ENCODE measurements at regions not wholly inside any gene's neighbourhood (a gene's known extent, or its start where the extent isn't known, plus 50 kb on each side); places are given as distances from the start of the nearest gene placed in this dataset.
A peak's percentile ranks its signal among the peaks of the same experiment; 100 is the strongest.

- Histone ChIP-seq H3K27me3 (no peaks in the 10 kb centered on the region), H3K27ac (no peak overlapping the region), H3K4me1 (peaks cover 0 to 12% (median 6%) of the 10 kb centered on the region in 10 experiments; a peak in 7 of 20 replicates), H3K36me3 (no peaks in the 10 kb centered on the region), H4K20me1 (no peaks in the 10 kb centered on the region), H3K4me3 (no peak overlapping the region), H3K9me3 (replicated peaks in 1 of 11) (no peaks in the 10 kb centered on the region), H3K4me2 (no peak overlapping the region), H3K9ac (no peak overlapping the region)
- no peak for TF ChIP-seq Cebpa-rat (IDR thresholded peaks at IDR 0.05)
These were observed 395.7 kb upstream of the ST6GAL2 start for GRCh38 chr2:107281637-107282036.

GRCh38 chr2:107282135-107282534 is 396.2 kb upstream of the ST6GAL2 start:
- Histone ChIP-seq H3K4me3 (no peak overlapping the region), H3K27me3 (no peaks in the 10 kb centered on the region), H3K9me3 (replicated peaks in 1 of 11) (no peaks in the 10 kb centered on the region), H4K20me1 (no peaks in the 10 kb centered on the region), H3K9ac (no peak overlapping the region), H3K36me3 (no peaks in the 10 kb centered on the region), H3K27ac (no peak overlapping the region), H3K4me2 (no peak overlapping the region), H3K4me1 (peaks cover 0 to 12% (median 6%) of the 10 kb centered on the region in 10 experiments; a peak in 7 of 20 replicates)
- no peak for TF ChIP-seq Cebpa-rat (IDR thresholded peaks at IDR 0.05)

GRCh38 chr2:107285621-107286299 is 399.8 kb upstream of the ST6GAL2 start:
- H4K20me1 ChIP-seq, result no peaks in the 10 kb centered on the region
- H3K9me3 ChIP-seq (replicated peaks in 1 of 11), result no peaks in the 10 kb centered on the region
- TF ChIP-seq Cebpa-rat (IDR thresholded peaks at IDR 0.05), result no peak
- no peaks in the 10 kb centered on the region for H3K27me3 ChIP-seq
- no peak overlapping the region for H3K9ac ChIP-seq
- no peak overlapping the region for H3K4me3 ChIP-seq
- H3K4me1 ChIP-seq, result no peaks in the 10 kb centered on the region
- H3K36me3 ChIP-seq, result no peaks in the 10 kb centered on the region
- no peak overlapping the region for H3K27ac ChIP-seq
- no peak overlapping the region for H3K4me2 ChIP-seq

GRCh38 chr2:107290041-107290440 is 404.1 kb upstream of the ST6GAL2 start:
- H3K27me3 ChIP-seq, result no peaks in the 10 kb centered on the region
- TF ChIP-seq Cebpa-rat (IDR thresholded peaks at IDR 0.05), result no peak
- no peak overlapping the region for H3K27ac ChIP-seq
- no peak overlapping the region for H3K9ac ChIP-seq
- H4K20me1 ChIP-seq, result no peaks in the 10 kb centered on the region
- no peaks in the 10 kb centered on the region for H3K36me3 ChIP-seq
- H3K9me3 ChIP-seq (replicated peaks in 1 of 11), result no peaks in the 10 kb centered on the region
- no peak overlapping the region for H3K4me3 ChIP-seq
- H3K4me2 ChIP-seq, result no peak overlapping the region
- peaks cover 0 to 6% (median 2%) of the 10 kb centered on the region in 10 experiments; a peak in 8 of 20 replicates for H3K4me1 ChIP-seq

- Histone ChIP-seq H4K20me1 (no peaks in the 10 kb centered on the region), H3K4me2 (peak overlapping the region; percentile 8 to 63 (median 29); a peak in 14 of 22 replicates), H3K4me3 (no peak overlapping the region), H3K4me1 (peaks cover 4 to 14% (median 11%) of the 10 kb centered on the region in 10 experiments; a peak in 19 of 20 replicates), H3K27ac (no peak overlapping the region), H3K27me3 (no peaks in the 10 kb centered on the region), H3K9me3 (replicated peaks in 1 of 11) (no peaks in the 10 kb centered on the region), H3K9ac (no peak overlapping the region), H3K36me3 (no peaks in the 10 kb centered on the region)
- TF ChIP-seq Cebpa-rat (IDR thresholded peaks at IDR 0.05), result no peak
These were observed 418.0 kb upstream of the ST6GAL2 start for GRCh38 chr2:107303964-107304363.

- H3K9me3 ChIP-seq (replicated peaks in 1 of 11), result no peaks in the 10 kb centered on the region
- TF ChIP-seq Cebpa-rat (IDR thresholded peaks at IDR 0.05), result no peak
- no peaks in the 10 kb centered on the region for H3K36me3 ChIP-seq
- H3K27ac ChIP-seq, result no peak overlapping the region
- no peak overlapping the region for H3K4me2 ChIP-seq
- peaks cover 4 to 14% (median 11%) of the 10 kb centered on the region in 10 experiments; a peak in 19 of 20 replicates for H3K4me1 ChIP-seq
- no peaks in the 10 kb centered on the region for H4K20me1 ChIP-seq
- H3K27me3 ChIP-seq, result no peaks in the 10 kb centered on the region
- H3K4me3 ChIP-seq, result no peak overlapping the region
- H3K9ac ChIP-seq, result no peak overlapping the region
These were observed 420.0 kb upstream of the ST6GAL2 start for GRCh38 chr2:107305966-107306365.

GRCh38 chr2:107306881-107307280 is 420.9 kb upstream of the ST6GAL2 start:
- no peak overlapping the region for H3K4me3 ChIP-seq
- H3K27ac ChIP-seq, result no peak overlapping the region

GRCh38 chr2:107308835-107309234 is 422.9 kb upstream of the ST6GAL2 start:
- H3K4me2 ChIP-seq, result no peak overlapping the region
- no peaks in the 10 kb centered on the region for H4K20me1 ChIP-seq
- peaks cover 4 to 13% (median 10%) of the 10 kb centered on the region in 10 experiments; a peak in 19 of 20 replicates for H3K4me1 ChIP-seq

More at GRCh38 chr2:107306881-107307280, 420.9 kb upstream of the ST6GAL2 start:
- TF ChIP-seq Cebpa-rat (IDR thresholded peaks at IDR 0.05), result no peak
- no peak overlapping the region for H3K4me2 ChIP-seq
- H3K9me3 ChIP-seq (replicated peaks in 1 of 11), result no peaks in the 10 kb centered on the region
- H3K27me3 ChIP-seq, result no peaks in the 10 kb centered on the region
- H3K9ac ChIP-seq, result no peak overlapping the region
- no peaks in the 10 kb centered on the region for H3K36me3 ChIP-seq
- peaks cover 4 to 14% (median 11%) of the 10 kb centered on the region in 10 experiments; a peak in 19 of 20 replicates for H3K4me1 ChIP-seq
- H4K20me1 ChIP-seq, result no peaks in the 10 kb centered on the region

GRCh38 chr2:107312240-107312639 is 426.3 kb upstream of the ST6GAL2 start:
- Histone ChIP-seq H3K4me1 (no peaks in the 10 kb centered on the region), H3K9ac (no peak overlapping the region), H3K4me2 (no peak overlapping the region), H3K27me3 (no peaks in the 10 kb centered on the region), H4K20me1 (no peaks in the 10 kb centered on the region), H3K4me3 (no peak overlapping the region), H3K36me3 (no peaks in the 10 kb centered on the region), H3K9me3 (replicated peaks in 1 of 11) (no peaks in the 10 kb centered on the region), H3K27ac (no peak overlapping the region)
- no peak for TF ChIP-seq Cebpa-rat (IDR thresholded peaks at IDR 0.05)

More at GRCh38 chr2:107308835-107309234, 422.9 kb upstream of the ST6GAL2 start:
- Histone ChIP-seq H3K27ac (no peak overlapping the region), H3K9ac (no peak overlapping the region), H3K4me3 (no peak overlapping the region), H3K36me3 (no peaks in the 10 kb centered on the region), H3K27me3 (no peaks in the 10 kb centered on the region), H3K9me3 (replicated peaks in 1 of 11) (no peaks in the 10 kb centered on the region)
- no peak for TF ChIP-seq Cebpa-rat (IDR thresholded peaks at IDR 0.05)

- H3K4me1 ChIP-seq, result no peaks in the 10 kb centered on the region
- H4K20me1 ChIP-seq, result no peaks in the 10 kb centered on the region
- H3K36me3 ChIP-seq, result no peaks in the 10 kb centered on the region
- TF ChIP-seq Cebpa-rat (IDR thresholded peaks at IDR 0.05), result no peak
- no peaks in the 10 kb centered on the region for H3K27me3 ChIP-seq
- no peak overlapping the region for H3K9ac ChIP-seq
- no peaks in the 10 kb centered on the region for H3K9me3 ChIP-seq (replicated peaks in 1 of 11)
- H3K27ac ChIP-seq, result no peak overlapping the region
- no peak overlapping the region for H3K4me2 ChIP-seq
- no peak overlapping the region for H3K4me3 ChIP-seq
These were observed 427.3 kb upstream of the ST6GAL2 start for GRCh38 chr2:107313316-107313715.

All from BLaER1 treated with 17β-estradiol and CSF1 and Interleukin-3, amounts not matched to agents 10 nM and 100 nM (cell line).